SKM-1 (cell line): ENCODE measurements at regions not wholly inside any gene's neighbourhood (a gene's known extent, or its start where the extent isn't known, plus 50 kb on each side); places are given as distances from the start of the nearest gene placed in this dataset.

Experiments used
- DNase-seq: peaks from one replicate; lab custom pipeline; 2025; ENCODE audit not compliant: unreplicated experiment; lab: John Stamatoyannopoulos, UW

DNA sequence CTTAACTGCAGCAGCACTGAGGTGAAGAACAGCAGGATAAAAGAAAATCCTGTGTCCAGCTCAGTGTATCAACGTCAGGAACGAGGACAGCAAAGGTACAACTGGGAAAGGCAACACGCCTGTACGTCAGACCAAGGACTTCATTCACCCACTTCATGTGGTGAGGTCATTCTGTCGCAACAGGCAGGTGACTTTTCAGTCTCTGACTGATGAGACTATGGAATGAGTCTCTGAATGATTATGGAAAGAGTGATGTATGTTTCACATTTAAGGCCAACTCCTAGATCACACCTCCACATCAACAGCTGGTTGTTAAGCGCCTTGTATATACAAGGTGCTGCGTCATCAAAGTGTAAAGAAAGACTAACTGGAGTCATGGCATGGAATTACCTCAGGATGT lies 297.6 kb upstream of the SP8 start:
- no peak for DNase-seq

DNA sequence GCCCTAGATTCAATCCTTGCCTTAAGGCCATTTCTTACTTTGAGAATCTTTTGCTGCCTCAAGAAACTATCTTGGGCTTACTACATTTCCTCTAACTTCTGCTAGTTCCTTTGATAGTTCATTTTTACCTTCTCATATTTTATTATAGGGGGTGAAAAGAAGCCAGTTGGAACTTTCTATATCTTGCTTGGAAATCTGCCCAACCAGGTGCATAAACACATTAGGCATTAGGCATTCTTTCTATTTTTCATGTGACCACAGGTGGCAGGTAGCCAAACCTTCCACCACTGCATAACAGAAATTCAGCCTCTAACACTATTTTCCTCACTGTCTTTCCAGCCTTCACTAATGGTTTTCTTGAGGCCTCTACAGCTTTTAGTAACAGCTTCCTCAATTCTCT lies 300.0 kb upstream of the SP8 start:
- no peak for DNase-seq

DNA sequence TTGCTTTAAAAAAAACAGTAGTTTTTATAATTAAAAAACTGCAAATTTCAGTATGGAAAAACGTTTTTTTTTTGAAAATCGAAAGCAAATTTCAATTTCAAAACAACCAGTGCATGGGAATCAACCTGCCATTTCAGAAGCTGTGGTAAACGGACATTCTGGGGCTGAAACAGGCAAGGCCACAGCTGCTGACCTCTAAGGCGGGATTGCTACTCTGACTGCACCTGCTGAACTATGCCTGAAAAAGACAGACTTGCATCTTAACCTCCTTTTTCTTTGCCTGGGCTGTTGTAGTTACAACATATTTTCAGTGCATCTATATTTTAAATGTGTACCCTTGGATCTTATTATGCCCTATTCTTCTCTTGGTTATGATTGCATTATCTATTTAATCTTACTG lies 303.0 kb upstream of the SP8 start:
- no peak for DNase-seq

DNA sequence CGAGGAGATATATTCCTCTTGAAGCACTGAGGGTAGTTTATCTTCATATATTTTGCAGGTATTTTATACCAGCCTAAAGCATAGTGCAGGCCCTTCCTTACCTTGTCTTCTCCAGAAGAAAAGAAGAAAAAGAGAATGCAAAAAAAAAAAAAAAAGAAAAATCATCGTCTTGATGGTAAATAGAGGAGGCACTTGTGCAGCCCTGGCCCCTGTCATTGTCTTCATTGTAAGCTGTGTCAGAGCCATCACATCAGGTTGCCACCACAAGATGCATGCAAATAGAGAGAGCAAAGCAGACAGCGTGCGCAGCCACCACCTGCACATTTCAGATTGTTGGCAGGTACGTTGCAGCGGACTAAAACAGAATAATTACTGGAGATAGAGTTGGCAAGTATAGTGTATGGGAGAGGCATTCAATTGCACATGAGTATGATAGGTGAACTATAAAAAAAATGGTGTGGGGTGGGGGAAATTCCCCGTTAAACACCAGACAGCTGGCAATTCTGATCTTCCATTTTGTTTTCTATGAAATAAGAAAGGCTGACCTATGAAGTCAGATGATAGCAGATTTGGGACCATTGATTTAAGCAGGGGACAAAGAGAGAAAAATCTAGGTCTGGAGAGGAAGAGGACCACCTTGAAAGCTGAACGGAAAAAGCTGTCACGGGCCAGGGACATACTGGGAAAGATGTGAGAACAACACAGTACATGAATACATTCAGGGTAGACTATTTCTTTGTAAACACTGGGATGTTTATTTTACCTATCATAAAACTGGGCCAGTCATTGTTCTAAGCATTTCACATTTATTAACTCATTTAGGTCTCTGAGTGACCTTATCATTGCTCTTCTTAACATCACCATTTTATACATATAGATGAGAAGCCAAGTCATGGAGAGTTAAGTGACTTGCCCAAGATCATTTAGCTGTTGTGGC lies 306.3 kb upstream of the SP8 start:
- DNase-seq, result no peak

DNA sequence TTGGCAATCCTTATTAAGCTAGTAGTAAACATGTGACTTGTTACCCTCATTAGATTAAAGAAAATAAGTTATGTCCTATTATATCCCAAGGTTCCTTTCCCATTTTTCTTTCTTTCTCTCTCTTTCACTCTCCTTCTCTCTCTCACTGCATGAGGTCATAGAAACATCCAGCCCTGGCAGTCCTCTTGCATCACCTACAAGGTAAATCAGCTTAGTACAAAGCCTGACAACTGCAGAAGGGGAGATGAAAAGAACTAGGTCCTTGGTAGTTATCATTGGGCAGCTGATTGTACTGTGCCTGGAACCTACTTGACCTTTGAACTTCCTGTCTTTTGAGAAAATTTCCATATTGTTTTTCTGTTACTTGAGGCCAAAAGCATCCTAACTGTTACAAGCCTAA lies 307.9 kb upstream of the SP8 start:
- DNase-seq, result no peak

DNA sequence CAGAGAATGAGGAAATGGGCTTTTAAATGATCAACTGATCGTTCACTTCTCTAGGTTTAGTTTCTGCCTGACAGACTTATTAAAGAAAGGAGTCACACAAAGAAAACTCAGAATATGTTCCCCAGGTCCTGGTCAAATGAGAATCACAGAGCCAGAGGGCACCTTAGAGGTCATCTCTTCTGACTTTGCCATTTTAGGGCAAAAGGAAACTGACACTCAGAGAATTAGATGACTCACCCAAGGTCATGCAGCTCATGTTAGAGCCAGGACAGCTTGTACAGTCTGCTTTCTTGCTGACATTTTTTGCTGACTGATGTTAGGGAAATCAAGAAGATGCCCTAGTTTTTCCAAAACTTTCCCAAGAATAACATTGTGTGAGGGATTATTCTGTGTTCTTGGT lies 312.7 kb upstream of the SP8 start:
- DNase-seq, result no peak

DNA sequence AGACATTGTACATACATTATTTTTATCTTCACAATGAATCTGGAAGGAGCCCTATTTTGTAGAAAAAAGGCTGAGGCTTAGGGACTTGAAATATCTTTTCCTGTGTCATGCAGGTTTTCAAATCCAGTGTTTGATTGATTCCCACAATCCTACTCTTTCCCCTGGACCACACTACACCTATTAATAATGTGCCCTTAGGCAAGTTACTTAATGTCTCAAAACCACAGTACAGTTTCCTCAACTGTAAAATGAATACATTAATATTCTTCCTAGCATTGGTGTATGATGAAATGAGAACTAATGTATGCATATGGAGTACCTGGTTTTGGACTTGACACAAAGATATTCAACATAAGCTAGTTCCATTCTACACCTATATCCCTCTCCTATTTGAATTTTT lies 313.3 kb upstream of the SP8 start:
- DNase-seq, result no peak

DNA sequence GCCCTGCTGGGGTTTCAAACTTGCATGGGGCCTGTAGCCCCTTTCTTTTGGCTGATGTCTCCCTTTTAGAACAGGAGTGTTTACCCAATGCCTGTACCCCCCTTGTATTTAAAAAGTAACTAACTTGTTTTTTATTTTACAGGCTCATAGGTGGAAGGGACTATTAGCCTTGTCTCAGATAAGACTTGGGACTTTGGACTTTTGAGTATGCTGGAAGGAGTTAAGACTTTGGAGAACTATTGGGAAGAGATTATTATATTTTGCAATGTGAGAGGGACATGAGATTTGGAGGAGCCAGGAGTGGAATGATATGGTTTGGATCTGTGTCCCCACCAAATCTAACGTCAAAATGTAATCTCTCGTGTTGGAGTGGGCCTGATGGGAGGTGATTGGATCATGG lies 314.9 kb upstream of the SP8 start:
- DNase-seq, result no peak

DNA sequence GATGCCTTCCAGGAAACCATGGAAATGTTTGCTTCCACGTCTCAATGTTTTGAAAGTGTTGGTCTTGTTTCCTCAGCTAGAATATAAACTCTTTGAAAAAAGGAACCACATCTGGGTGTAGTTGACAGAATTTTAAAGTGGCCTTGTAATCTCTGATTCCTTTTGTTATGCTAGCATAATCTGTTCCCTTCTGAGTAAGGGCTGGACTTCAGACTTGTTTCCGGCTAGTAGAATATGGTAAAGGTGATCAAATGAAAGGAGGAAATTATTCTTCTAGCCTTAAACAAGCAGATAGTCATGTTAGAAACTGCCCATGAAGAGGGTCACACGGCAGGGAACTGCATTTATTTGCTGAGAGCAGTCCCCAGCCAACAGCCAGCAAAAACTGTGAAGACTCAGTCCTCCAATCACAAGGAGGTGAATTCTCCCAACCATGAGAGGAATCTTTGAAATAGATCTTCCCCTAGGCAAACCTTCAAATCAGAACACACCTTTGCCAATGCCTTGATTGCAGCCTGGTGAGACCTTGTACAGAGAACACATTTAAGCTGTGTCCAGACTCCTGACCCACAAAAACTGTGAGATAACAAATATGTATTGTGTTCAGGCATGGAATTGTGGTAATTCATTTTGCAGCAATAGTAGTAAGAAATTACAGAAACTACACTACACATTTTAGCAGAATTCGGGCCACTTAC lies 316.9 kb upstream of the SP8 start:
- DNase-seq, result no peak

DNA sequence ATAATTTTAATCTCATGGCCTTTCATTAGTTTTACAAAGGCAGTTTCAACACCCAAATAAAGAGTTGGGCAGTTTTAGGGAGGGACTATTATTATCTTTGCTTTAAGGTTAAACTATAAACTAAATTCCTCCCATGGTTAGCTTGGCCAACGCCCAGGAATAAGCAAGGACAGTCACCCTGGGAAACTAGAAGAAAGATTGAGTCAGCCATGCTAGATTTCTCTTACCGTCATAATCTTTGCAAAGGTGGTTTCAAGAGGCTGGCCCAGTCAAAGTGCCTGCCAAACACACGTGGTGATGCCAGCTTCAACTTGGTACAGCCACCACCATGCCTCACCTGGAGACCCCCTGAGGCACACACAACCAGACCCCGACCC lies 317.4 kb upstream of the SP8 start:
- DNase-seq, result no peak

DNA sequence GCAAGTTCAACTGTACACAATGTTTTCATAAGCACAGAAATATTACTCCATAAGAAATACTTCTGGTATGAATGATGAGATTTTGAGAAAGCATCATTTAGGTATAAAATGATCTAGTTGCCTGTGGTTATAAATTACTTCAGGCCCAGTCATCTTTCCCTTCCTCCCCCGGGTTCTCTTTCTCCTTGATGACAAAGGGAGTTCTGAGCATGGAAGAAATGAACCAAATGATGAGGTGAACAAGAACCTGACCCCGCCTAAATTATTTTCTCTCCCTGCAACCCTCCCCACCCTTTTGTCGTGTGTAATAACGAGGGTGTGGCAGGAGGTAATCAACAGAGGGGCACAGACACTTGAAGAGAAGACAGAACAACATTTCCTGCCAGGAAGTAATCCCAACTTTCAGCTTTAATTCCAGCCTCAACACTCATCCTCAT lies 319.6 kb upstream of the SP8 start:
- no peak for DNase-seq

DNA sequence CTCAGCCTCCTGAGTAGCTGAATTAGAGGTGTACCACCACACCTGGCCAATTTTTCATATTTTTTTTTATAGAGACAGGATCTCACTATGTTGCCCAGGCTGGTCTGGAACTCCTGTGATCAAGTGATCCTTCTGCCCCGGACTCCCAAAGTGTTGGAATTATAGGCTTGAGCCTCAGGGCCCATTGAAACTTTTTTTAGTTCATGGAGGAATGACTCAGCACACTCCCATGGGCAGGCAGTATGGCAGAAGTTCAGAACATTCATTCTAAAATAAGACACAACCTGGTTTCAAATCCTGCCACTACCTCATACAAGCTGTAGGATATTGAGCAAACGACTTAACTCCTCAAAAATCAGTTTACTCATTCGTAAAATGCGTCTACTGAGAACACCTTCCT lies 320.4 kb upstream of the SP8 start:
- no peak for DNase-seq

DNA sequence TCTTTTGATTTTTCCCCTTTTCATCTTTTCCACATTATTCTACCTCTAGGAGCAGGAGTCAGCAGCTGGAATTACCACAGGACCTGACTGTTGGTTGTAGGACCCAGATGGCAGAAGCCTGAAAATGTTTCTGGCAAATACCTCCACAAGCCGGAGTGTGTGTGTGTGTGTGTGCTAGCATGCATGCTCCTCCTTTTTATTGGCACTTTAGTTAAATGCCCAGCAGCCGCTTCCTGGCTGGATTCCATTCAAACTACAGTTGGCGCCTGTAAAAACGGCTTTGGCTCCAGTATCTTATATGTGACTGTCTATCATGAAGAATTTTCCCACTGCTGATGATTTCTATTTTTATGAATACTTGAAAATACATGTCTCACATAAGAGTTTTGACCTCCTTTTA lies 319.7 kb upstream of the SP4 start:
- DNase-seq, result no peak

DNA sequence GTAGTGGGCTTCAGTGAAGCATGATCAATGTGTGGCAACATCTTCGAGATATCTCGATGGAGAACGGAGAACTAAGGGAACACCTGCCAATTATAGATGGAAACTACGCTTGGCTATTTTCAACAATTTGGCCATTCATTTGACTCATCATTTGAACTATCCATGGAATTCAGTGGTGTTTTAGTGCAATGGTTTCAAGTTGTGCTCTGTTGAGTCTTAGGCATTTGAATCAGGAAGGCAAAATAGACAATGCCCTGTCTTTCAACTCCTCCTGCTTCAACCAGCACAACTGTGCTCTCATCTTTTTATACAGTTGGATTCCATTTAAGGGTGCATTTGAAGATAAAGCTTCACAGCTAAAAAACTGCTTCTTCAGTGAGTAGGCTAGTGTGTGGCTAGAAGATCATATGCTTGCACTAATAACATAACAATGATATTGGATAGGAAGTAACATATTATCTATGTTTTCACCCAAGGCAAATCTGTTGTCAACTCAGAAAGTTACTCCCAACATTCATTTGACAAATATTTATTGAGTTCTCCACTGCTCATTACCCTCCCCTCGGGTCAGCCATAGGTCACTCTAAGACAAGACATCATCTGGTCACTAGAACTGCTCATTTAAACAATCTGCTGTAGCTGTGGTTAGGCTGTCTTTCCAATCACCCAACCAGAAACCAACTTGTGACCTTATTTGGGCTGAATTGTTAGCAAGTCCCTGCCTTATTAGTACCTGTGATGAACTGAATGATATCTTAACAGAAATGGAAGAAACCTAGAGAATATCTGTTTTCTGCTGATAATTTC lies 314.1 kb upstream of the SP4 start:
- DNase-seq, result no peak

DNA sequence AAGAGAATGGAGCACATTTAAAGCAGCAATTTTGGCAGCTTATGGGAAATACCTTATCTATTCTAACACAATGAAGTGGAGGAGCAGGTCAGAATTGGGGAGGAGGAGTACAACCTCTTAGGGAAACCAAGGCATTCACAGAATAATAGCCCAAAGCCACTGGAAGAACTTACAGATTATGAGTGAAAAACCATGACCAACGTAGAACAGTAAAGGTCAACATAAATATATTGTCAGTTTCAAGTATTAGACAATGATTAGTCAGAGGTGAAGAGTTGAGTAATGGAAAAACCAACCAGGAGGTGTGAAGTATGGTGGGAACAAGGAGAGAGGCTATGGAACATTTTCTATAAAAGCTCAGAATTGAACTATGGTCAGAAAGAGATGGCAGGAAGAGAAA lies 304.3 kb upstream of the SP4 start:
- DNase-seq, result no peak

DNA sequence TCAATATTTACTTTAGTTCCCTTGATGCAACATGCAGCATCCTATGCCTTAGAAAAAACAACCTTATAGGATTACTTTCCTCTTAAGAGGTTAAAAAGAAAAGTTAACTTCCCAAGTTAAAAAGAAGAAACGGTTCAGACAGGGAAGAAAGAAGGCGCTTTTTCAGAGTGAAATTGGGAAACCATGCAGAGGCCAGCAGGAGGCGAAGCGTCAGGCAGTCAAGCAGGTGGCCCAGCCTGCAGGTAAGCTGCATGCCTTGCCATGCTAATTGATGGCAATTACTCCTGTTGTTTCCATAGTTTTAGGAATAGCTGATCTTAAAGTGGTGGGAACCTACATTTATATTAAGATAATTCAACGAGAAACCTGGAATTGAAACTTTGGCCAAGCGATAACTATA lies 302.6 kb upstream of the SP4 start:
- no peak for DNase-seq

DNA sequence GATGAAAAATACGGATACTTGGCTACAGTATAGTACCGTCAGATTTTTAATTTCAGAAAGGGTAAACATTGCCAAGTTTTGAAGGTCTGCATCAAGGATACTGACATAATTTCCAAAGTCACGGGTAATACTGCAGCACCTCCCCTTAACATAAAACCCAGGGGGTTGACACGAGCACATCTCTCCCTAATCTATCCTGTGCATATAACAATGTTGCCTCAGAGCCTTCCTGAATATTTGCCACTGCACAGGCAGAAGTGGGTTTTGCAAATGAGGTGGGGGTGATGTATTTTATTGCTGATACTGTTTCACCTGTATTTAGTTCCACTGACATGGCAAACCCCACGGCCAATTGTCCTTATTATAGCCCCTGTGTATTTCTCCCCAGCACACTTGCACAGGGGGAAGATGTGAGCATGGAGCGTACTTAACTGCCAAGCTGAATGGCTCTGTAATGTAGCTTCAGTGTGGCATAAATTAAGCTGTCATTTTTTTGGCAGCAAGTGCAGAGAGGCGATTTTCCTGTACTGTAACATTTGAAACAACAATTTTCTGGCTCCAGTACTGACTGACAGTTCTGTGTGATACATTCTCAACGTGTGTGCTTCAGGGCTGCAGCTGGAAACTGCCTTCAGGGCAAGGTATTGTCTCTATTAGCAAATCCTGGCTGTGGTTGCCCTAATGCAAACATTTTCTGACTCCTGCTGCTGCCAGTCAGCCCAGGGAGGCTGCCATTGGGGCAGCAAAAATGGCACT lies 299.6 kb upstream of the SP4 start:
- DNase-seq, result no peak

DNA sequence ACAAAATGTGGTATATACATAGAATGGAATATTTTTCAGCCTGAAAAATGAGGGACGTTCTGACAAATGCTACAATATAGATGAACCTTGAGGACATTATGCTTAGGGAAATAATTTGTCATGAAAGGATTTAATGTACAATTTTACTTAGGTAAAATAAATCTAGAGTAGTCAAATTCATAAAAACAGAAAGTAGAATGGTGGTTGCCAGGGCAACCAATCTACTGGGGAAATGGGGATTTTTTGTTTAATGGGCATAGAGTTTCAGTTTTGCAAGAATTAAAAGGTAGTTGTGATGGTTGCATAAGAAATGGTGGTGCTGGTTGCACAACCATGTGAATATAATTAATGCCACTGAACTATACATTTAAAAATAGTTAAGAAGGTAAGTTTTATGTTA lies 296.0 kb upstream of the SP4 start:
- no peak for DNase-seq

DNA sequence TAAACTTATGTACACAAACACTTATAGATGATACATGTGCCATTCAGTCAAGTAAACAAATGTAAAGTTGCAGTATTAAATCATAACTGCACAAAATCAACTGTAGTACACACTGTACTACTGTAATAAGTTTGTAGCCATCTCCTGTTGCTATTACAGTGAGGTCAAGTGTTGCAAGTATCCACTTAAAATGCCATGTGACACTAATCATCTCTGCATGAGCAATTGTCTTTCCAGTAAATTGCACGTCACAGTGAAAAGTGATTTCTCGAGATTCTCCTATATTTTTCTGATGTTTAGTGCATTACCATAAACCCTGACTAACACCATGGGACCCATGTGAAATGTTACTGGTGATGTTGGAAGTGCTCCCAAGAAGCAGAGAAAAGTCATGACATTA lies 293.3 kb upstream of the SP4 start:
- DNase-seq, result no peak

DNA sequence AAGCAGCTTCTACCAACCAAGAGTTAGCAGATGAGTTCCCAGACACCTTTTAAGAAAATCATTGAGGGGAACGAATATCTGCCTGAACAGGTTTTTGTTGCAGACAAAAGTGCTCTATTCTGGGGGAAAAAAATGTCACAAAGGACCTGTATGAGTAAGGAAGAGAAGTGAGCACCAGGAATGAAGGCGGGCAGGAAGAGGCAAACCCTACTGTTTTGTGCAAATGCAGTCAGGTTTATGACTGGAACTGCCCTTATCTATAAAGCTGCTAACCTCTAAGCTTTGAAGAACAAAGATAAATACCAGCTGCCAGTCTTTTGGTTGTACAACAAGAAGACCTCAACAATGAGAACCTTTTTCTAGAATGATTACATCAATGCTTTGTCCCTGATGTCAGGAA lies 292.4 kb upstream of the SP4 start:
- no peak for DNase-seq

DNA sequence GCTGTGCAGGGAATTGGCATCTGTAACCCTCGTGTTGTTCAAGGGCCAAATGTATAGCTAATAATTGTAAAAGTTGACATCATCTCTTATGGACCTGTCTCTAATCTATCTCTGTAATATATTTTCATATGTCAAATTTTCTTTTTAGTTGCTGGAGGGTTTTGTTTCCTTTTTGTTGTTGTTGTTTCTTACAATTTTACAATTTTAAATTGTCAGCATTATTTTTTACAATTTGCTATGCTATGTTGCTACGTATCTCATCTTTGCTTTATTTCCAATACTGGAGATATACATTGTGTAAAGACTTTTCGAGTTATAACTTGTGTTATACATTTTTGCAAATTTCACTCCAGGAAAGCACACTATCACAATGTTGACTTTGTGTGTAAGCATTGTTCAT lies 290.2 kb upstream of the SP4 start:
- no peak for DNase-seq
